Panc1 (cell line): ENCODE measurements at regions not wholly inside any gene's neighbourhood (a gene's known extent, or its start where the extent isn't known, plus 50 kb on each side); places are given as distances from the start of the nearest gene placed in this dataset.

ENCODE experiments used
- ATAC-seq: fragments of 200-7000 bp; cut with Tn5 transposase; 2 replicates; pipeline ENCODE4 v1.9.1; 2020; ENCODE audit warnings: mild to moderate bottlenecking, moderate library complexity
- BruUV-seq: library from RNA; stranded (reverse); fragments of 400-500 nt; replicated peaks from 2 replicates; lab custom pipeline; 2021; lab: Mats Ljungman, UMichigan
- CTCF ChIA-PET: fragments of 300-600 bp; sonication (Branson Sonifier 250); formaldehyde crosslinking; loops from one replicate; lab custom pipeline; 2022; ENCODE audit warnings: antibody characterized with exemption; lab: Charles Lee
- POLR2A ChIA-PET: fragments of 300-600 bp; sonication (Branson Sonifier 250); formaldehyde crosslinking; loops from one replicate; lab custom pipeline; 2022; ENCODE audit warnings: antibody characterized with exemption; lab: Charles Lee
- DNase-seq: peaks from one replicate; pipeline ENCODE4 v3.0.0-alpha.2; 2010; ENCODE audit warnings: low read depth, low spot score
- H3K27ac ChIP-seq: 2 replicates; pipeline ENCODE4 v1.5.1; 2011; ENCODE audit warnings: mild to moderate bottlenecking, low read length, inconsistent platforms
- H3K27me3 ChIP-seq: fragments of 200-500 bp; sonication (Bioruptor generic); 2 replicates; pipeline ENCODE4 v1.6.0; 2014; ENCODE audit warnings: low read length, inconsistent platforms; ENCODE audit not compliant: control insufficient read depth, insufficient read depth
- H3K36me3 ChIP-seq: fragments of 200-500 bp; sonication (Bioruptor generic); 2 replicates; pipeline ENCODE4 v1.5.1; 2014; ENCODE audit warnings: inconsistent platforms, mild to moderate bottlenecking, low read length, moderate library complexity; ENCODE audit not compliant: control insufficient read depth, insufficient read depth
- H3K4me1 ChIP-seq: 2 replicates; pipeline ENCODE4 v1.5.1; 2011; ENCODE audit warnings: inconsistent platforms, mild to moderate bottlenecking, low read length, moderate library complexity; ENCODE audit not compliant: control insufficient read depth, insufficient read depth
- H3K4me3 ChIP-seq, 2 experiments: 2 replicates each; pipeline ENCODE4 v1.5.1; 2011 to 2012; ENCODE audit warnings: low read depth in 2 of 2, low read length in 2 of 2, mild to moderate bottlenecking in 2 of 2, inconsistent platforms in 1 of 2, moderate library complexity in 1 of 2
- H3K9me3 ChIP-seq: fragments of 200-500 bp; sonication (Bioruptor generic); 2 replicates; pipeline ENCODE4 v1.5.1; 2014; ENCODE audit warnings: low read depth, mild to moderate bottlenecking, inconsistent platforms, low read length, moderate library complexity; ENCODE audit not compliant: control insufficient read depth, insufficient read depth
- POLR2AphosphoS5 ChIP-seq: IDR thresholded peaks from 2 replicates; pipeline ENCODE4 v1.6.1; 2012; ENCODE audit warnings: mild to moderate bottlenecking, low read depth, low read length, moderate library complexity
- SIN3A ChIP-seq: IDR thresholded peaks from 2 replicates; pipeline ENCODE4 v1.6.1; 2012; ENCODE audit warnings: low read depth, mild to moderate bottlenecking, low read length, moderate library complexity, borderline replicate concordance; ENCODE audit not compliant: insufficient read depth
- TCF7L2 ChIP-seq: IDR thresholded peaks from 2 replicates; pipeline ENCODE4 v1.6.1; 2011; ENCODE audit warnings: mild to moderate bottlenecking, low read depth, low read length, inconsistent platforms
- in situ Hi-C: cut with HindIII; loops from 2 replicates; pipeline ENCODE4 v1.10.0; 2016; ENCODE audit warnings: low sequenced_read_pairs, low pct_unique_long_range_greater_than_20kb
- intact Hi-C: fragments of 100-400 bp; cut with micrococcal nuclease; formaldehyde crosslinking; loops from one replicate; pipeline ENCODE4 v1.10.0; 2022; ENCODE audit not compliant: unreplicated experiment
- TF ChIP-seq, protein P1 (sequence below), 2 experiments: IDR thresholded peaks; 2 replicates each; pipeline ENCODE4 v1.6.1; 2011 to 2012; ENCODE audit warnings: low read depth in 2 of 2, control low read depth in 1 of 2, low read length in 1 of 2, mild to moderate bottlenecking in 1 of 2, moderate library complexity in 1 of 2; ENCODE audit not compliant: insufficient read depth in 1 of 2
- TF ChIP-seq, protein P2 (sequence below): fragments of 450-650 bp; IDR thresholded peaks from 2 replicates; pipeline ENCODE4 v1.5.1; 2017; ENCODE audit warnings: mild to moderate bottlenecking

DNA sequence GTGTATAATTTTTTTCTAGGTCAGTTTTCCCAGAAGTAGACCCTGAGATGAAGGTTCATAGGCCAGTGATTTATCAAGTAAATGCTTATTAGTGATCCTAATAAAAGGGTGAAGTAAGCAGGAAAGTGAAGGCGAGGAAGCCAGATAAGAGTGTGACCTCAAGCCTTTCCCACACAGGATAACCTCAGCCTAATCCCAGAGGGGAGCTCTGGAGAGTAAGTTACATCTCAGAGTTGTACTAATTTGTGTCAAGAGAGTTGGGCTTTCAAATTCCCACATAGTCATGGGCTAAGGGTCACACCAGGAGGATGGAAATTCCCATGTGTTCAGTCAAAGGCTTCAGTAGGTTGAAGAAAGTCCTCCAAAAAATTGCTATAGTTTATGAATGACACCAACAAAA, 191.4 kb downstream of the ADGRA3 start:
- Histone ChIP-seq H3K9me3 (no peaks in the 10 kb centered on the region), H3K27me3 (no peaks in the 10 kb centered on the region), H3K36me3 (no peaks in the 10 kb centered on the region), H3K27ac (no peak overlapping the region), H3K4me3 (no peak overlapping the region), H3K4me1 (no peaks in the 10 kb centered on the region)
- intact Hi-C loops, result no loop called here
- no TSS peak for BruUV-seq
- in situ Hi-C loops, result no loop called here
- TF ChIP-seq POLR2AphosphoS5 (no peak), TCF7L2 (no peak), SIN3A (no peak)
- TF ChIP-seq, protein P1, sequence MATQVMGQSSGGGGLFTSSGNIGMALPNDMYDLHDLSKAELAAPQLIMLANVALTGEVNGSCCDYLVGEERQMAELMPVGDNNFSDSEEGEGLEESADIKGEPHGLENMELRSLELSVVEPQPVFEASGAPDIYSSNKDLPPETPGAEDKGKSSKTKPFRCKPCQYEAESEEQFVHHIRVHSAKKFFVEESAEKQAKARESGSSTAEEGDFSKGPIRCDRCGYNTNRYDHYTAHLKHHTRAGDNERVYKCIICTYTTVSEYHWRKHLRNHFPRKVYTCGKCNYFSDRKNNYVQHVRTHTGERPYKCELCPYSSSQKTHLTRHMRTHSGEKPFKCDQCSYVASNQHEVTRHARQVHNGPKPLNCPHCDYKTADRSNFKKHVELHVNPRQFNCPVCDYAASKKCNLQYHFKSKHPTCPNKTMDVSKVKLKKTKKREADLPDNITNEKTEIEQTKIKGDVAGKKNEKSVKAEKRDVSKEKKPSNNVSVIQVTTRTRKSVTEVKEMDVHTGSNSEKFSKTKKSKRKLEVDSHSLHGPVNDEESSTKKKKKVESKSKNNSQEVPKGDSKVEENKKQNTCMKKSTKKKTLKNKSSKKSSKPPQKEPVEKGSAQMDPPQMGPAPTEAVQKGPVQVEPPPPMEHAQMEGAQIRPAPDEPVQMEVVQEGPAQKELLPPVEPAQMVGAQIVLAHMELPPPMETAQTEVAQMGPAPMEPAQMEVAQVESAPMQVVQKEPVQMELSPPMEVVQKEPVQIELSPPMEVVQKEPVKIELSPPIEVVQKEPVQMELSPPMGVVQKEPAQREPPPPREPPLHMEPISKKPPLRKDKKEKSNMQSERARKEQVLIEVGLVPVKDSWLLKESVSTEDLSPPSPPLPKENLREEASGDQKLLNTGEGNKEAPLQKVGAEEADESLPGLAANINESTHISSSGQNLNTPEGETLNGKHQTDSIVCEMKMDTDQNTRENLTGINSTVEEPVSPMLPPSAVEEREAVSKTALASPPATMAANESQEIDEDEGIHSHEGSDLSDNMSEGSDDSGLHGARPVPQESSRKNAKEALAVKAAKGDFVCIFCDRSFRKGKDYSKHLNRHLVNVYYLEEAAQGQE (IDR thresholded peaks at IDR 0.05; ENCODE audit: insufficient read depth in 1 of 2, low read depth in 2 of 2, low read length in 1 of 2), result no peak
- TF ChIP-seq, protein P2, sequence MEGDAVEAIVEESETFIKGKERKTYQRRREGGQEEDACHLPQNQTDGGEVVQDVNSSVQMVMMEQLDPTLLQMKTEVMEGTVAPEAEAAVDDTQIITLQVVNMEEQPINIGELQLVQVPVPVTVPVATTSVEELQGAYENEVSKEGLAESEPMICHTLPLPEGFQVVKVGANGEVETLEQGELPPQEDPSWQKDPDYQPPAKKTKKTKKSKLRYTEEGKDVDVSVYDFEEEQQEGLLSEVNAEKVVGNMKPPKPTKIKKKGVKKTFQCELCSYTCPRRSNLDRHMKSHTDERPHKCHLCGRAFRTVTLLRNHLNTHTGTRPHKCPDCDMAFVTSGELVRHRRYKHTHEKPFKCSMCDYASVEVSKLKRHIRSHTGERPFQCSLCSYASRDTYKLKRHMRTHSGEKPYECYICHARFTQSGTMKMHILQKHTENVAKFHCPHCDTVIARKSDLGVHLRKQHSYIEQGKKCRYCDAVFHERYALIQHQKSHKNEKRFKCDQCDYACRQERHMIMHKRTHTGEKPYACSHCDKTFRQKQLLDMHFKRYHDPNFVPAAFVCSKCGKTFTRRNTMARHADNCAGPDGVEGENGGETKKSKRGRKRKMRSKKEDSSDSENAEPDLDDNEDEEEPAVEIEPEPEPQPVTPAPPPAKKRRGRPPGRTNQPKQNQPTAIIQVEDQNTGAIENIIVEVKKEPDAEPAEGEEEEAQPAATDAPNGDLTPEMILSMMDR, result no peak
- ATAC-seq (no peak), DNase-seq (no peak)
- POLR2A ChIA-PET, result no interaction called here
- CTCF ChIA-PET, result no interaction called here

DNA sequence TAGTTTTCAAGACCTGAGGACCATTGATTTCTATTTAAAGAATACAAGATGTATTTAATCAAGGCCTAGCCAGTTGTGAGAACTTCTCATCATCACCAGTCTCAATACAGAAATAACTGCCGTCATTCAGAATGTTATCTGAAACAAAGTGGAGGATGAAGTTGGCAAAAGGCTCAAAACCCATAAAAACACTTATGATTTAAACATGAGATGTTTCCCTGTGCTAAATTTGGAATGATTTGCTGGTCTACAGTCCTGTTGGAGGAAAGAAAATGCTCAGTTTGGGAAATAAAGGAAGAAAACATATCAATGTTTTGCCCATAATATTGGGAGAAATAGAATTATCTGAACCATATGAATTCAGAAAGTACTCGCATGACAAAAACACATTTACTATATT, 192.2 kb downstream of the ADGRA3 start:
- no TSS peak for BruUV-seq
- intact Hi-C loops (no loop called here), in situ Hi-C loops (no loop called here)

More for the DNA sequence above, 192.2 kb downstream of the ADGRA3 start:
- CTCF ChIA-PET, result no interaction called here
- H3K4me3 ChIP-seq, result no peak overlapping the region
- POLR2A ChIA-PET, result no interaction called here
- TF ChIP-seq, protein P1 (IDR thresholded peaks at IDR 0.05; ENCODE audit: insufficient read depth in 1 of 2, low read depth in 2 of 2, low read length in 1 of 2), result no peak
- TF ChIP-seq SIN3A (no peak), POLR2AphosphoS5 (no peak), TCF7L2 (no peak)
- TF ChIP-seq, protein P2, result no peak
- no peaks in the 10 kb centered on the region for H3K27me3 ChIP-seq
- no peaks in the 10 kb centered on the region for H3K4me1 ChIP-seq
- ATAC-seq, result no peak
- H3K9me3 ChIP-seq, result no peaks in the 10 kb centered on the region
- no peak for DNase-seq
- H3K27ac ChIP-seq, result no peak overlapping the region
- H3K36me3 ChIP-seq, result no peaks in the 10 kb centered on the region
